Mesendoderm (in vitro differentiated cells): ENCODE measurements at regions not wholly inside any gene's neighbourhood (a gene's known extent, or its start where the extent isn't known, plus 50 kb on each side); places are given as distances from the start of the nearest gene placed in this dataset.

ENCODE experiments used
- DNase-seq: peaks from one replicate; pipeline ENCODE4 v3.0.0; 2013
- H2AK5ac ChIP-seq: 2 replicates; pipeline ENCODE4 v1.6.1; 2013; ENCODE audit warnings: low read length, inconsistent platforms
- H2BK120ac ChIP-seq: 2 replicates; pipeline ENCODE4 v1.6.1; 2013; ENCODE audit warnings: low read depth, mild to moderate bottlenecking, low read length, moderate library complexity, mixed read lengths
- H2BK15ac ChIP-seq: replicated peaks from 2 replicates; pipeline ENCODE4 v1.6.1; 2013; ENCODE audit warnings: low read depth, mild to moderate bottlenecking, moderate library complexity
- H2BK5ac ChIP-seq: 2 replicates; pipeline ENCODE4 v1.6.1; 2013; ENCODE audit warnings: low read length, inconsistent platforms
- H3K18ac ChIP-seq: 2 replicates; pipeline ENCODE4 v1.6.1; 2013; ENCODE audit warnings: mild to moderate bottlenecking, low read length, mixed read lengths
- H3K23ac ChIP-seq: one replicate; pipeline ENCODE4 v1.6.1; 2013; ENCODE audit warnings: low read length
- H3K27ac ChIP-seq: 2 replicates; pipeline ENCODE4 v1.5.1; 2013; ENCODE audit warnings: low read depth, mild to moderate bottlenecking, inconsistent platforms, low read length, moderate library complexity
- H3K27me3 ChIP-seq: 2 replicates; pipeline ENCODE4 v1.6.1; 2013; ENCODE audit warnings: low read length, control low read depth, mild to moderate bottlenecking, inconsistent platforms; ENCODE audit not compliant: insufficient read depth, poor library complexity
- H3K36me3 ChIP-seq: 2 replicates; pipeline ENCODE4 v1.6.1; 2013; ENCODE audit warnings: low read length, inconsistent platforms; ENCODE audit not compliant: control insufficient read depth, insufficient read depth
- H3K4ac ChIP-seq: one replicate; pipeline ENCODE4 v1.6.1; 2013; ENCODE audit warnings: low read depth, mild to moderate bottlenecking, low read length, moderate library complexity
- H3K4me1 ChIP-seq: 2 replicates; pipeline ENCODE4 v1.6.1; 2013; ENCODE audit warnings: low read depth, low read length, inconsistent platforms; ENCODE audit not compliant: control insufficient read depth
- H3K4me2 ChIP-seq: 2 replicates; pipeline ENCODE4 v1.6.1; 2013; ENCODE audit warnings: low read length
- H3K4me3 ChIP-seq: 2 replicates; pipeline ENCODE4 v1.5.1; 2013; ENCODE audit warnings: mild to moderate bottlenecking, low read length
- H3K56ac ChIP-seq: one replicate; pipeline ENCODE4 v1.6.1; 2013; ENCODE audit warnings: low read length
- H3K79me1 ChIP-seq: 2 replicates; pipeline ENCODE4 v1.6.1; 2013; ENCODE audit warnings: low read length, inconsistent platforms
- H3K79me2 ChIP-seq: 2 replicates; pipeline ENCODE4 v1.6.1; 2013; ENCODE audit warnings: mild to moderate bottlenecking, low read length; ENCODE audit not compliant: control insufficient read depth, insufficient read depth
- H3K9ac ChIP-seq: 2 replicates; pipeline ENCODE4 v1.6.1; 2013; ENCODE audit warnings: low read length, inconsistent platforms
- H4K5ac ChIP-seq: one replicate; pipeline ENCODE4 v1.6.1; 2013; ENCODE audit warnings: low read length
- H4K8ac ChIP-seq: one replicate; pipeline ENCODE4 v1.6.1; 2013; ENCODE audit warnings: low read depth, mild to moderate bottlenecking, control low read depth, low read length, moderate library complexity
- WGBS: extraction: QIAGEN DNeasy Blood & Tissue Kit; methylation state at CpG from one replicate; pipeline ENCODE4 v1.1.7; 2013; ENCODE audit warnings: low lambda C conversion rate, missing lambda C conversion rate; ENCODE audit not compliant: insufficient coverage; ENCODE audit errors: extremely low coverage; 5-methylcytosine and 5-hydroxymethylcytosine counted together

DNA sequence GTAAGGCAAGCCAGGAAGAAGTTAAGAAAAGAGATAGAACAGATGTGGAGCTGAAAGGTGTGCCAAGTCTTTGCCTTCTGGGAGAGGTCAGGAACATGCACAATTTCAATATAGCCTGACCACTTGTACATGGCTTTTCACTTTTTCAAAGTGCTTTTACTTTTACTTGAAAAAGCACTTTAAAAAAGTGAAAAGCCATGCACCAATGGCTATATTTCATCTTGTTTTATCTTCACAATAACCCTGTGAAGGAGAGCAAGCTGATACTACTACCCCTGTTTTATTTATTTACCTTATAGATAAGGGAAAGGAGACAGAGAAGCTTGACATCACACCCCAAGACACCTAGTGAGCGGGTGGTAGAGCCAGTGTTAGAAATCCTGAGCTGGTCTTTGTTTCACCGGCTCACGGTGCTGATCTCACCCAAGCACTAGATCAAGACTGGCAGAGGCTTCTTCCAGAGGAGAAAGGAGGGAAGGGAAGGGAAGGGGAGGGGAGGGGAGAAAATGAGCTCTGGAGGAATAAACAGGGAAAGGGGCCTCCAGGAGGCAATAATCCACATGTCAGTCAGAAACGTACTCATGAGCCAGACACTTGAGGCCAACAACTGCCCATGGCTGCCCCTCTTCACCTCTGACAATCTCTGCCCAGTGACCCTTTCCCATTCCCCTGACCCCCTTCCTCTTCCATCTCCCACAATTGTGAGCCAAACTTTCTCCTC, 455.4 kb downstream of the FOXO1 start:
- H3K23ac ChIP-seq = no peak overlapping the region
- H3K4me3 ChIP-seq = no peak overlapping the region
- H3K27ac ChIP-seq = no peak overlapping the region
- no peaks in the 10 kb centered on the region for H3K27me3 ChIP-seq
- no CpG with 5 or more reads among the region's 4 CpGs for WGBS
- H2AK5ac ChIP-seq = no peak overlapping the region
- H3K9ac ChIP-seq = no peak overlapping the region
- no peak overlapping the region for H2BK5ac ChIP-seq
- DNase-seq = peak; percentile 48
- no peak overlapping the region for H2BK15ac ChIP-seq
- no peak overlapping the region for H4K5ac ChIP-seq
- no peak overlapping the region for H3K4ac ChIP-seq
- H3K4me2 ChIP-seq = no peak overlapping the region
- no peak overlapping the region for H2BK120ac ChIP-seq
- no peaks in the 10 kb centered on the region for H3K79me2 ChIP-seq
- no peaks in the 10 kb centered on the region for H3K36me3 ChIP-seq
- H3K79me1 ChIP-seq = no peaks in the 10 kb centered on the region
- H3K4me1 ChIP-seq = no peaks in the 10 kb centered on the region
- no peak overlapping the region for H3K18ac ChIP-seq
- H3K56ac ChIP-seq = no peak overlapping the region
- no peak overlapping the region for H4K8ac ChIP-seq

DNA sequence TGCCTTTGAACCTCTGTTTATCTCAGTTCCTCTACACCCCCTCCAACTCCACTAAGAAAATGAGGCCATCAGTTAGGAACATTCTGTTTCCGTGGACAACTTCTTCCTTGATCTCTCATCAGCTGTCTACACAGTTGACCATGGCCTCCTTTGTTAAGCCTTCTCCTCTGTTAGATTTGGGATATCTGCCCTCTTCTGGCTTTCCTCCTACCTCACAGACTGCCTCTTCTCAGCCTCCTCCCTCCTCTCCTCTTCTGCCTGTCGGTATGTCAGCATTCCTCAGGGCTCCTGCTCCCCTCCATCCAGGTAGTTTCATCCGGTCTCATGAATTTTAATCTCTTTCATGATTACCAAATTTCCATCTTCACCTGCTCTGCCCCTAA, 454.9 kb downstream of the FOXO1 start:
- H3K4me3 ChIP-seq = no peak overlapping the region
- no peak overlapping the region for H3K4me2 ChIP-seq
- H3K9ac ChIP-seq = no peak overlapping the region
- H3K36me3 ChIP-seq = no peaks in the 10 kb centered on the region
- no peaks in the 10 kb centered on the region for H3K4me1 ChIP-seq
- no peak overlapping the region for H2BK120ac ChIP-seq
- H3K18ac ChIP-seq = no peak overlapping the region
- no peak overlapping the region for H3K27ac ChIP-seq
- WGBS = no CpG with 5 or more reads among the region's 3 CpGs
- H2BK5ac ChIP-seq = no peak overlapping the region
- H3K79me2 ChIP-seq = no peaks in the 10 kb centered on the region
- H2AK5ac ChIP-seq = no peak overlapping the region
- H3K27me3 ChIP-seq = no peaks in the 10 kb centered on the region
- H2BK15ac ChIP-seq = no peak overlapping the region
- DNase-seq = peak; percentile 48
- H3K79me1 ChIP-seq = no peaks in the 10 kb centered on the region
- no peak overlapping the region for H3K23ac ChIP-seq
- H4K5ac ChIP-seq = no peak overlapping the region
- no peak overlapping the region for H3K4ac ChIP-seq
- no peak overlapping the region for H3K56ac ChIP-seq
- H4K8ac ChIP-seq = no peak overlapping the region

- Histone ChIP-seq H4K5ac (no peak overlapping the region), H3K79me1 (no peaks in the 10 kb centered on the region), H3K4me1 (no peaks in the 10 kb centered on the region), H3K23ac (no peak overlapping the region), H2BK120ac (no peak overlapping the region), H3K27me3 (no peaks in the 10 kb centered on the region), H3K4me3 (no peak overlapping the region), H3K9ac (no peak overlapping the region), H4K8ac (no peak overlapping the region), H3K27ac (no peak overlapping the region), H3K36me3 (no peaks in the 10 kb centered on the region), H3K56ac (no peak overlapping the region), H2AK5ac (no peak overlapping the region), H3K4ac (no peak overlapping the region), H3K18ac (no peak overlapping the region), H2BK5ac (no peak overlapping the region), H3K4me2 (no peak overlapping the region), H3K79me2 (no peaks in the 10 kb centered on the region), H2BK15ac (no peak overlapping the region)
- DNase-seq = no peak
Measured at GRCh38 chr13:40213779-40214178, 452.7 kb downstream of the FOXO1 start.

DNA sequence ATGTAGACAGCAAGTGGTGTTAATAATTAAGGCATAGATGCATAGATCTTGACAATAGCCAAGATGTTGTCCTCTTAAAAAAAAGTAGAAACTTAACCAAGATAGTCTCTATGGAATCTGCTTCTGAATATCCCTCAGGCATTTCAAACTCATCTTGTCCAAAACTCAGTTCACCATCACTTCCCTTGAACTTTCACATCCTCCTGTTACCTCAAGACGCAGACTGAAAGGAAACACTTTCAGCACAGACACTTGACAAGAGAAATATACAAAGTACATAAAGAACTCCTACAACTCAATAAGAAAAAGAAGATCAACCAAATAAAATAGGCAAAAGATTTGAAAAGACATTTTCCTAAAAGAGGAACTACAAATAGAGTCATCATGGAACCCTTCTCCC, 451.1 kb downstream of the FOXO1 start:
- no peak overlapping the region for H3K23ac ChIP-seq
- no peak overlapping the region for H3K4me2 ChIP-seq
- no peak overlapping the region for H4K8ac ChIP-seq
- H3K9ac ChIP-seq = no peak overlapping the region
- DNase-seq = no peak
- no peak overlapping the region for H4K5ac ChIP-seq
- WGBS = no CpG with 5 or more reads among the region's 1 CpG
- no peak overlapping the region for H3K27ac ChIP-seq
- H3K4me3 ChIP-seq = no peak overlapping the region
- no peaks in the 10 kb centered on the region for H3K36me3 ChIP-seq
- no peak overlapping the region for H2BK15ac ChIP-seq
- H2AK5ac ChIP-seq = no peak overlapping the region
- H3K79me1 ChIP-seq = no peaks in the 10 kb centered on the region
- no peak overlapping the region for H2BK5ac ChIP-seq
- no peak overlapping the region for H2BK120ac ChIP-seq
- H3K56ac ChIP-seq = no peak overlapping the region
- no peaks in the 10 kb centered on the region for H3K27me3 ChIP-seq
- no peak overlapping the region for H3K18ac ChIP-seq
- H3K4me1 ChIP-seq = no peaks in the 10 kb centered on the region
- H3K4ac ChIP-seq = no peak overlapping the region
- H3K79me2 ChIP-seq = no peaks in the 10 kb centered on the region

GRCh38 chr13:40215747-40216146, 450.7 kb downstream of the FOXO1 start:
- Histone ChIP-seq H4K8ac (no peak overlapping the region), H3K79me1 (no peaks in the 10 kb centered on the region)
- no CpG with 5 or more reads among the region's 3 CpGs for WGBS

GRCh38 chr13:40217675-40218074, 448.8 kb downstream of the FOXO1 start:
- Histone ChIP-seq H2BK5ac (no peak overlapping the region), H3K4me2 (no peak overlapping the region), H3K4me1 (no peaks in the 10 kb centered on the region), H2BK120ac (no peak overlapping the region), H4K8ac (no peak overlapping the region), H3K79me2 (no peaks in the 10 kb centered on the region), H3K4me3 (no peak overlapping the region), H3K56ac (no peak overlapping the region), H3K9ac (no peak overlapping the region), H3K27ac (no peak overlapping the region), H3K23ac (no peak overlapping the region), H4K5ac (no peak overlapping the region), H3K27me3 (no peaks in the 10 kb centered on the region), H2BK15ac (no peak overlapping the region), H3K4ac (no peak overlapping the region), H3K18ac (no peak overlapping the region), H3K36me3 (no peaks in the 10 kb centered on the region), H3K79me1 (no peaks in the 10 kb centered on the region), H2AK5ac (no peak overlapping the region)
- DNase-seq = no peak
- no CpG with 5 or more reads among the region's 4 CpGs for WGBS

More at GRCh38 chr13:40215747-40216146, 450.7 kb downstream of the FOXO1 start:
- H2BK120ac ChIP-seq = no peak overlapping the region
- H3K4ac ChIP-seq = no peak overlapping the region
- H3K23ac ChIP-seq = no peak overlapping the region
- H3K56ac ChIP-seq = no peak overlapping the region
- H3K36me3 ChIP-seq = no peaks in the 10 kb centered on the region
- H3K18ac ChIP-seq = no peak overlapping the region
- H3K4me3 ChIP-seq = no peak overlapping the region
- H2AK5ac ChIP-seq = no peak overlapping the region
- no peaks in the 10 kb centered on the region for H3K79me2 ChIP-seq
- H3K9ac ChIP-seq = no peak overlapping the region
- no peak overlapping the region for H2BK15ac ChIP-seq
- no peaks in the 10 kb centered on the region for H3K27me3 ChIP-seq
- no peak overlapping the region for H4K5ac ChIP-seq
- no peak overlapping the region for H2BK5ac ChIP-seq
- DNase-seq = no peak
- H3K4me2 ChIP-seq = no peak overlapping the region
- no peak overlapping the region for H3K27ac ChIP-seq
- no peaks in the 10 kb centered on the region for H3K4me1 ChIP-seq
